OCI-LY7 (cell line): ENCODE measurements at regions not wholly inside any gene's neighbourhood (a gene's known extent, or its start where the extent isn't known, plus 50 kb on each side); places are given as distances from the start of the nearest gene placed in this dataset.

Experiments used
- CTCF ChIP-seq: fragments of 200-600 bp; sonication (generic); conservative IDR thresholded peaks from 2 replicates; pipeline ENCODE4 v1.5.1; 2014; ENCODE audit warnings: mild to moderate bottlenecking, antibody characterized with exemption, low read length, moderate library complexity, mixed read lengths
- EZH2phosphoT487 ChIP-seq: fragments of 200-600 bp; sonication (generic); IDR thresholded peaks from 2 replicates; pipeline ENCODE4 v1.6.1; 2018; ENCODE audit warnings: low read depth, borderline replicate concordance, mild to moderate bottlenecking, mixed run types, antibody characterized with exemption, low read length, moderate library complexity, mixed read lengths

GRCh38 chr4:132056496-132056895 lies 1092.6 kb upstream of the PCDH10 start:
- no peak for TF ChIP-seq CTCF
- no peak for TF ChIP-seq EZH2phosphoT487
